ENCODE measurements at regions not wholly inside any gene's neighbourhood (a gene's known extent, or its start where the extent isn't known, plus 50 kb on each side); places are given as distances from the start of the nearest gene placed in this dataset.

DNA sequence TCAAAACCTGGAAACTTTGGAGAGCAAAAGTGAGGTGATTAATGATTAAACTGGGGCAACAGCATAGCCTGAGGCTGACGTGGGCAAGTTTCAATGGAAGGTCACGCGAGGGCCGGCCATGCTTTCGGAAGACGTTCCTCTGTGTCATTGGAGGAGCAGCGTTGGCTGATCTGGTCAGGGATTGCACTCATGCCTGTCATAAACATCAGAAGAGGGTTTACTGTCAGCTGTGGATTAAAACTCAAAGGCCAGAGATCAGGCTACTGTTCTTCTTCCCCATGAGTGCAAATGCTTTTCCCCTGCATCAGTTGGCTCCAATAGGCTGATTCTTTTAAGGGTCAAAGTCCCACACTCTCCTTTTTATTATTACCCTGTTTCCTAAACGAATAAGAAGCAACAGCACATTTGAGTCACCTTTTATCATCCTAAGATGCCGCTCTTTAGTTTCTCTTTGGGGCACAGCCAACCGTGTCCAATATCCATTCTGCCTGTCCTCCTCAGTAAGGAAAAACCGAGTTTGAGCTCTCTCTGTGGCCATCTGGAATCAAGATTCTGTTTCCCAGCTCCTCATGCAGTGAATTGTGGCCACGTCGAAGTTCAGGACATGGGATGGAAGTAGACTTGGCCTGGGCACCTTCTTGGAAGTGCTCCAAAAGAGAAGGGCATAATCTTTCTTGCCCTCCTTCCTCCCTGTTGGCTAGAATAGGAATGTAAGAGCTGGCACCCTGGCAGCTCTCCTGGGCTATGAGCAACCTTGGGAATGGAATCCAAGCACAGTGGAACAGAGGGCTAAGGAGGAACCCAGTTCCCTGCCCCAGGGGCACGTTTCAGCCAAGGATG lies 62.5 kb upstream of the INSIG1 start:
- Histone ChIP-seq H2AFZ (ENCODE audit: low read depth, low read length) (no peak overlapping the region), H3K79me2 (ENCODE audit: insufficient read depth, low read length) (no peaks in the 10 kb centered on the region), H3K36me3 (ENCODE audit: insufficient read depth, low read length) (no peaks in the 10 kb centered on the region), H3K9ac (ENCODE audit: low read depth, low read length) (no peak overlapping the region), H4K20me1 (ENCODE audit: insufficient read depth, low read length) (no peaks in the 10 kb centered on the region), H3K27ac (ENCODE audit: low read length) (no peak overlapping the region), H3K4me2 (ENCODE audit: insufficient read depth, low read length) (no peak overlapping the region), H3K4me3 (ENCODE audit: low read depth in 1 of 2, low read length in 2 of 2) (no peak overlapping the region), H3K9me3 (ENCODE audit: insufficient read depth, low read length, severe bottlenecking) (no peaks in the 10 kb centered on the region), H3K4me1 (ENCODE audit: insufficient read depth, low read length) (peaks cover 3% of the 10 kb centered on the region; the same call in 1 of the 2 replicates), H3K27me3 (ENCODE audit: insufficient read depth, low read length, poor library complexity) (no peaks in the 10 kb centered on the region)
- no peak for DNase-seq
- no peak for ATAC-seq (ENCODE audit: insufficient read depth, low read depth)
- TF ChIP-seq, protein P1, sequence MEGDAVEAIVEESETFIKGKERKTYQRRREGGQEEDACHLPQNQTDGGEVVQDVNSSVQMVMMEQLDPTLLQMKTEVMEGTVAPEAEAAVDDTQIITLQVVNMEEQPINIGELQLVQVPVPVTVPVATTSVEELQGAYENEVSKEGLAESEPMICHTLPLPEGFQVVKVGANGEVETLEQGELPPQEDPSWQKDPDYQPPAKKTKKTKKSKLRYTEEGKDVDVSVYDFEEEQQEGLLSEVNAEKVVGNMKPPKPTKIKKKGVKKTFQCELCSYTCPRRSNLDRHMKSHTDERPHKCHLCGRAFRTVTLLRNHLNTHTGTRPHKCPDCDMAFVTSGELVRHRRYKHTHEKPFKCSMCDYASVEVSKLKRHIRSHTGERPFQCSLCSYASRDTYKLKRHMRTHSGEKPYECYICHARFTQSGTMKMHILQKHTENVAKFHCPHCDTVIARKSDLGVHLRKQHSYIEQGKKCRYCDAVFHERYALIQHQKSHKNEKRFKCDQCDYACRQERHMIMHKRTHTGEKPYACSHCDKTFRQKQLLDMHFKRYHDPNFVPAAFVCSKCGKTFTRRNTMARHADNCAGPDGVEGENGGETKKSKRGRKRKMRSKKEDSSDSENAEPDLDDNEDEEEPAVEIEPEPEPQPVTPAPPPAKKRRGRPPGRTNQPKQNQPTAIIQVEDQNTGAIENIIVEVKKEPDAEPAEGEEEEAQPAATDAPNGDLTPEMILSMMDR (IDR thresholded peaks at IDR 0.05; ENCODE audit: borderline replicate concordance, extremely low read depth, low read length, poor library complexity, severe bottlenecking) = no peak
- no peak for TF ChIP-seq EZH2 (IDR thresholded peaks at IDR 0.05; ENCODE audit: borderline replicate concordance, low read depth, low read length, severe bottlenecking)

- Histone ChIP-seq H3K9ac (ENCODE audit: low read depth, low read length) (no peak overlapping the region), H2AFZ (ENCODE audit: low read depth, low read length) (no peak overlapping the region), H3K4me2 (ENCODE audit: insufficient read depth, low read length) (no peak overlapping the region), H3K27ac (ENCODE audit: low read length) (no peak overlapping the region), H3K9me3 (ENCODE audit: insufficient read depth, low read length, severe bottlenecking) (no peaks in the 10 kb centered on the region), H3K27me3 (ENCODE audit: insufficient read depth, low read length, poor library complexity) (no peaks in the 10 kb centered on the region), H3K79me2 (ENCODE audit: insufficient read depth, low read length) (no peaks in the 10 kb centered on the region), H4K20me1 (ENCODE audit: insufficient read depth, low read length) (no peaks in the 10 kb centered on the region), H3K4me1 (ENCODE audit: insufficient read depth, low read length) (peaks cover 3% of the 10 kb centered on the region; the same call in 1 of the 2 replicates), H3K4me3 (ENCODE audit: low read depth in 1 of 2, low read length in 2 of 2) (no peak overlapping the region), H3K36me3 (ENCODE audit: insufficient read depth, low read length) (no peaks in the 10 kb centered on the region)
- no peak for ATAC-seq (ENCODE audit: insufficient read depth, low read depth)
- DNase-seq = no peak
- TF ChIP-seq, protein P1 (IDR thresholded peaks at IDR 0.05; ENCODE audit: borderline replicate concordance, extremely low read depth, low read length, poor library complexity, severe bottlenecking) = no peak
Measured at GRCh38 chr7:155236386-155236785, 61.3 kb upstream of the INSIG1 start.

DNA sequence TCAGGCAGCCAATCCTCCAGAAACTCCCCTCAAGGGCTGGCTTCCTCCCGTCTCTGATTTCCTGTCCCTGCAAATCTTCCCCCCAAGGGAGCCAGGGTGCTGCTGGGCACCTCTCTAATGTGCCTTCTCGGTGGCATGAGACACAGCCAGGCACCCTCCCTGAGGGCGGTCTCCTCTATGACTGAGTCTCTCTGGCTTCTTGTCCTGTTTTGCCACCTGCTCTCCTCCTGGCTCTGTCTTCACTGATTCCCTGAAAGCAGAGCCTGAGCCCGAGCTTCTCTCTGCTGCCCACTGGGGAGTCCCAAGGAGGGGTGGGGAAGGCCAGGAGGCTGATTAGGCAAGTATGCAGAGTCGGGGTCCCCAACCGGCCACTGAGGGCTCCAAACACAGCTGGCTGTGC lies 60.4 kb upstream of the INSIG1 start:
- ATAC-seq (ENCODE audit: insufficient read depth, low read depth) = no peak
- no peak overlapping the region for H3K4me2 ChIP-seq (ENCODE audit: insufficient read depth, low read length)
- no peaks in the 10 kb centered on the region for H3K36me3 ChIP-seq (ENCODE audit: insufficient read depth, low read length)
- no peak overlapping the region for H3K4me3 ChIP-seq (ENCODE audit: low read depth in 1 of 2, low read length in 2 of 2)
- H3K9ac ChIP-seq (ENCODE audit: low read depth, low read length) = no peak overlapping the region
- TF ChIP-seq, protein P1 (IDR thresholded peaks at IDR 0.05; ENCODE audit: borderline replicate concordance, extremely low read depth, low read length, poor library complexity, severe bottlenecking) = no peak
- no peak for TF ChIP-seq EZH2 (IDR thresholded peaks at IDR 0.05; ENCODE audit: borderline replicate concordance, low read depth, low read length, severe bottlenecking)
- no peaks in the 10 kb centered on the region for H3K9me3 ChIP-seq (ENCODE audit: insufficient read depth, low read length, severe bottlenecking)
- no peak for DNase-seq
- H2AFZ ChIP-seq (ENCODE audit: low read depth, low read length) = no peak overlapping the region
- H3K27me3 ChIP-seq (ENCODE audit: insufficient read depth, low read length, poor library complexity) = no peaks in the 10 kb centered on the region
- no peaks in the 10 kb centered on the region for H3K79me2 ChIP-seq (ENCODE audit: insufficient read depth, low read length)
- H4K20me1 ChIP-seq (ENCODE audit: insufficient read depth, low read length) = no peaks in the 10 kb centered on the region
- H3K4me1 ChIP-seq (ENCODE audit: insufficient read depth, low read length) = peaks cover 3% of the 10 kb centered on the region; the same call in 1 of the 2 replicates
- H3K27ac ChIP-seq (ENCODE audit: low read length) = no peak overlapping the region
